ENCODE measurements at regions not wholly inside any gene's neighbourhood (a gene's known extent, or its start where the extent isn't known, plus 50 kb on each side); places are given as distances from the start of the nearest gene placed in this dataset.
A peak's percentile ranks its signal among the peaks of the same experiment; 100 is the strongest.
"Not testable (repeated sequence)": the region's sequence is repeated elsewhere in the genome, so short reads cannot be mapped to it uniquely, and the experiment has no call there.

DNA sequence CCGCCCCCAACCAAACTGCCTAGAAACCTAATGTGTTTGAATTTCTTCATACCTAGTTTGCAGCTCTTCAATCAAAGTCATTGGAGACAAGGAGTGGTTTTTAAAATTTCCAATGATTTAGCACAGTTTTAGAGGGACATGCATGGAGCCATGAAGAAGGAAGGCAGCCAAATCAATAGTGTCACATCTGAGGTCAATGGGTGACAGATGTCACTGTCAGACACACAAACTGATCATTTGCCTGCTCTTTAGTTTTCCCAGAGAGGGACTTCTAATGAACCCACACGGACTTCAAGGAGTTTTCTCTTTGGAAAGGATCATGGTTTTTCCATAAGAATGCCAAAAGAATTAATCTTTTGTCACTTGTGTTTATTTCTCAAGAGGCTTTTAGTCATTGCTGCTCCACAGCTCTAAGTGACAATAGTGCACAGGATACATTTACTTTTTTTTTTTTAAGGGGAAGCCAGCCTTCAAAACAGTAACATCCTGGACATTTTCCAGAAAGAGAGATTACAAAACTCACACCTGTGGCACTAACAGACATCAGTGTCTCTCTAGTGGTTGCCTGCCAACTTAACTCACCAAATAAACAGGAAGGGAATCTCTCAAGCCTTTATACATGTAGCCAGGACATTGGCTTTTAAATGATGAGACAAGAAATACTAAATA, 251.1 kb upstream of the DIAPH2 start:
- DNase-seq = no peak

- DNase-seq = no peak
Observed at GRCh38 chrX:96435378-96436035, 249.1 kb upstream of the DIAPH2 start.

- no peak for DNase-seq
Observed at GRCh38 chrX:96436105-96436504, 248.5 kb upstream of the DIAPH2 start.

DNA sequence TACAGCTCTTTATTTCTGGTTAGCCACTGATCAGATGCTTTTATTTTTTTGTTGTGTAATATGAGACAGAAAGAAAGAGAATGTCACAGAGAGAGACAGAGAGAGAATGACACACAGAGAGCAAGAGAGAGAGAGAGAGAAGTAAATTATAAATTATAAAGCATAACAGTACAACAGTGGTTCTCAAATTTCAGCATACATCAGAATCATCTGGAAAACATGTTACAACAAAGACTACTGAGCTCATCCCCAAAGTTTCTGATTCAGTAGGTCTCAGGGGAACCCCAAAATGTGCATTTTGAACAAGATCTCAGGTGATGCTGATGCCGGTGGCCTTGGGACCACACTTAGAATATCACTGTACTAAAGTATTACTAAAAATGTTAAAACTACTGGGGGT, 245.8 kb upstream of the DIAPH2 start:
- DNase-seq = no peak

- DNase-seq = no peak
Observed at GRCh38 chrX:96440941-96441340, 243.7 kb upstream of the DIAPH2 start.

DNA sequence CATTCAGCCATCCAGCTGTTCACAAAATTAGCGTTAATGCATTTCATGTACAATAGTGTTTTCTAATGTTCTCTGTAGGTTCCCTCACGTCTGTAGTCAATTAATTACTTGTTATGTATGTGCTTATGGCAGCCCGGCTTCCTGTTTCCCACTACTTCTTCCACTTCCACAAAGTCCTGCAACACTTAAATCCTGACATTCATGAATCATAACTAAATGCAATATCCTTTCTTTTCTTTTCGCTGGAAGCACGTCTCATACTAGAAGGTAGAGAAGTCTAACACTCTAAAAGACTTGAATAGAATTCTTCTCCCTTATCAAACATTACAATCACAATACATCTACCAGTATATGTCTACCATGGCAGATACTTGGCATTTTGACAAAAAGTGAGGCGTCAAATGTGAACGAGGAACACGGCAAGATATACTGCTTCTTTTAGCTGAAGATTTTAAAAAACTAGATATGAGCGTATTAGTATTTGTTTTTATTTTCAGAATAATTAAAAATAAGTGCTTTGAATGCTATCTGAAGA, 239.0 kb upstream of the DIAPH2 start:
- DNase-seq = no peak

DNA sequence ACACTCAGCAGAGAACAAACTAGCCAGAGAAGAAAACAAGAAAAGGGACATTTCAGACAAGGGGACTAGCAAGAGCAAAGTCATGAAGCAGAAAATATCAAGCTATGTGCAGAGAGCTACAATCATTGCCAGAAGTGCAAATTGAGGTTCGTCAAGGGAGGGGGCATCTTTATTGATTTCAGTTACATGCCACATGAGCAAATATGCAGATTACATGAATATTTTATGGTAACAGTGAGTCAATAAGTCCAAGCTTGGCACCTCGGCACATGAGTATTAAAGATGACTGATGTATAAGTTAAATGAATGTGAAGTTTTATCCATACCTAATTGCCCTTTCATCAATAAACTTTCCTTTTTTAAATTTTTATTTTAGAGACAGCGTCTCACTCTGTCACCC, 238.1 kb upstream of the DIAPH2 start:
- no peak for DNase-seq

DNA sequence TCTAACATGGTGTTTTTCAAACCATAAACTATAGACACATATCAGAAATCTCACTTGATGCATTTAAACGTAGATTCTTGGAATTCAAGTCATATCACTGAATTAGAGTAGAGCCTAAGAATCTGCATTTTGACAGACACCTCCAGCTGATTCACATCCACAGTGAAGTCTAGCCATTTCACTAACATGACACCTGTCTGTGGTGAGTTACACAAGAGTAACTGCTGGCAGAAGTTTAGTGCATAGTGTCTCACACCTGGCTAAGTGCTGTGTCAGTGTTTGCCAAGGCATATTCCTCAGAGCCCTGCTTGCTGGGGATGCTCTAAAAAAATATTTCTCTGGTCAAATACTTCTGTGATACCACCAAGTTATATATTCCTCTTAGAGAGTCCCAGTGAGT, 237.5 kb upstream of the DIAPH2 start:
- DNase-seq = no peak

DNA sequence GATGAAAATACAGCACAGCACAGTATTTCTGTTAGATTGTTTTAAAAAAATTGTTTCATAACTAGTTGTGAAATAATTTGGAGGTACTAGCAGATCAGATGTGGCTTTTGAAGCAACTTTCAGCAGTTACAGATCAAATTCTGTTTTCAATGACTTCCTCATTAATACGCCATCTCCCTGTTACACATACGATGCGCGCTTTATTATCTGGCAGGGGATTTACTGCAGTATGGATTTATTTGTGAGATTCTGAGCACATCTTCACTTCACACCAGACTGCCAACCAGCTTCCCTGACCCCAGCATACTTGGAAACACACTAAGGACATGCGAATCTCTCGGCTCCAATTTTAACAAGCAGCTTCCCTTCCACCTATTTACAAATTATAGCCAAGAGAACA, 235.5 kb upstream of the DIAPH2 start:
- DNase-seq = no peak

GRCh38 chrX:96449896-96450295, 234.7 kb upstream of the DIAPH2 start:
- no peak for DNase-seq

GRCh38 chrX:96453139-96453538, 231.5 kb upstream of the DIAPH2 start:
- DNase-seq = no peak

- DNase-seq = peak; percentile 27
Observed at GRCh38 chrX:96455078-96455477, 229.6 kb upstream of the DIAPH2 start.

- no peak for DNase-seq
Observed at GRCh38 chrX:96464880-96465558, 219.6 kb upstream of the DIAPH2 start.

- no peak for DNase-seq
Observed at GRCh38 chrX:96474029-96474740, 210.5 kb upstream of the DIAPH2 start.

DNA sequence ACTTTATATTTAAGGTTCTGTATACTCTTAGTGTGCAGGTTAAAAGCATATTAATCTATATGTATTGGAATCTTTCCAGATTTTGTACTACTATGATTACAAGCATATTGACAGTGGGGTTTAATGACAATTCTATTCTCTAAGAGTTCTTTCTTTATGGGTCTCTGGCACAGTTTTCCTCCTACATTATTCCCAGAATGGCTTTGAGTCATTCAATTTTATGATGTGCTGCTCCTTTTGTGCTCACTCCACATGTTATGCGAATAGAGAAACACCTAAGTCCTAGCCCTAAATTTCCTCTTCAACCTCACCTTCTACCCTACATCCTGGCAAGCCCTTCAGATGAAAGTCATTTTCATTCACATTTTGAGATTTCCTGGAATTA, 209.9 kb upstream of the DIAPH2 start:
- no peak for DNase-seq

DNA sequence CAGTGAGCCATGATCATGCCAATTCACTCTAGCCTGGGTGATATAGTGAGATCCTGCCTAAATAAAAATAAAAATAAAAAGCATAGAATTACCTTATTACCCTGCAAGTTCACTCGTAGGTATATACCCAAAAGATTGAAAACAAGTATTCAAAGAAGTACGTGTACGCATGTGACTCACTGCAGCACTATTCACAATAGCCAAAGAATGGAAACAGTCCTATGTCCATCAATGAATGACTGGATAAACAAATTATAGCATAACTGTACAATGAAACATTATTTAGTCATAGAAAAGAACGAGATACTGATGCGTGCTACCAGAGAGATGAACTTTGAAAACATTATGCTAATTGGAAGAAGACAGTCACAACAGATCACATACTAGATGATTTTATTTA, 204.6 kb upstream of the DIAPH2 start:
- no peak for DNase-seq

DNA sequence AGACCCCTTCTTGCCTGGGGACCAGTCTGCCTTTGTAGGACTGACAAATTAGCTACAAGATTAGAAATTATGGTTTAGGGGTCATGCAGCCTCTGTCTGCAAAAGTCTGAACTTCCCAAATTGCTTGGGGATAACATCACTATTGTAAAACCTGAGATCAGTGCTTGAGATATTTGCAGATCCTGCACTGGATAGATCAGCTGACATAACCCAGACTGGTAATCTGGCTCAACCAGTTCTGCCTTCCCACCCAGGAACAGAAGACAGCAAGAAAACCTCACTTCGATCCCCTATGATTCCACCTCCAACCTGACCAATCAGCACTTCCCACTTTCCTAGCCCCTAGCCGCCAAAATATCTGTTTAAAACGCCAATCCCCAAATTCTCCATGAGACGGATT, 202.8 kb upstream of the DIAPH2 start:
- DNase-seq = no peak

GRCh38 chrX:96483647-96484160, 200.9 kb upstream of the DIAPH2 start:
- DNase-seq = no peak

DNA sequence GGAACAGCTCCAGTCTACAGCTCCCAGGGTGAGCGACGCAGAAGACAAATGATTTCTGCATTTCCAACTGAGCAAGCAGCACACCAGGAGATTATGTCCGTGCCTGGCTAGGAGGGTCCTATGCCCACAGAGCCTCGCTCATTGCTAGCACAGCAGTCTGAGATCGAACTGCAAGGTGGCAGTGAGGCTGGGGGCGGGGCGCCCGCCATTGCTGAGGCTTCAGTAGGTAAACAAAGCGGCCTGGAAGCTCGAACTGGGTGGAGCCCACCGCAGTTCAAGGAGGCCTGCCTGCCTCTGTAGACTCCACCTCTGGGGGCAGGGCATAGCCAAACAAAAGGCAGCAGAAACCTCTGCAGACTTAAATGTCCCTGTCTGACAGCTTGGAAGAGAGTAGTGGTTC, 198.0 kb upstream of the DIAPH2 start:
- DNase-seq = not testable (repeated sequence)

- no peak for DNase-seq
Observed at GRCh38 chrX:96502507-96502906, 182.1 kb upstream of the DIAPH2 start.

- DNase-seq = not testable (repeated sequence)
Observed at GRCh38 chrX:96529386-96529785, 155.3 kb upstream of the DIAPH2 start.

- peak; percentile 89 for DNase-seq
Observed at GRCh38 chrX:96538104-96538725, 146.4 kb upstream of the DIAPH2 start.

Measured in NCI-H82 (cell line).